NCI-H774 (cell line): ENCODE measurements at regions not wholly inside any gene's neighbourhood (a gene's known extent, or its start where the extent isn't known, plus 50 kb on each side); places are given as distances from the start of the nearest gene placed in this dataset.
A peak's percentile ranks its signal among the peaks of the same experiment; 100 is the strongest.
"Not testable (repeated sequence)": the region's sequence is repeated elsewhere in the genome, so short reads cannot be mapped to it uniquely, and the experiment has no call there.

ENCODE experiments used
- DNase-seq: peaks from one replicate; lab custom pipeline; 2025; lab: John Stamatoyannopoulos, UW

DNA sequence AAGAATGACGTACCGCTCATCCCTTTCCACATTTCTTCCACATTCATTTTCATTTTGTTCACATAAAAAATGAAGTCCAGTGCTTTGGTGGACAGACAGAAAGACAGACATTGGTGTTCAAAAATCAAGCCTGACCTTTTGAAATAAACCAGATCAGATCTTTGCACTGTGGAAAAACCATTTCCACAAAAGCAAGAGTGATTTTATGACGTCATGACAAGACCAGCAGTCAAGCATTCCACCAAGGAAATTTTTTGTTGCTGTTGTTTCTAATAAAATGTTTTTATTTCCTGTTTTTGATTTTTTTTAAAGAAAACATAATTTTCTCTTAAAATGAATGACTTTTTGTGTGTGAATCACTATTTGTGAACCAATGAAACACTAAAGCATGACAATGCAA lies 350.0 kb downstream of the KCNJ2 start:
- DNase-seq: no peak

DNA sequence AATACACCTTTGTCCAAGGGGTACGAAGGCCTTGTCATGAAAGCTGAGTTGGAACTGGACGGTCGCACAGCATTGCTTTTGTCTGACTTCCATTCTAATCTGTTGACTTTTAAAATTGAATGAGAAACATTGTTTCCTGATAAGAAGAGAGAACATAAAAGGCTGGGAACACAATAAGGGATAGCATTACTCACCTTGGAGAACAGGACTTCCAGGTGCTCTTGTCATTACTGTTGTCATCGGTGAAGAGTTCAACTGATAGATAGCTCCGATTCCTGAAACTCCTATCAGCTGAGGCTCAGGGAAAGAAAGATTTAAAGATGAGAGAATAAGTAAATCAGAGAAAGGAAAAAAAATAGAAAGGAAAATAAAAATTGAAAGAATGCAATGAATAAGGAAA lies 351.1 kb downstream of the KCNJ2 start:
- DNase-seq: peak; percentile 65

DNA sequence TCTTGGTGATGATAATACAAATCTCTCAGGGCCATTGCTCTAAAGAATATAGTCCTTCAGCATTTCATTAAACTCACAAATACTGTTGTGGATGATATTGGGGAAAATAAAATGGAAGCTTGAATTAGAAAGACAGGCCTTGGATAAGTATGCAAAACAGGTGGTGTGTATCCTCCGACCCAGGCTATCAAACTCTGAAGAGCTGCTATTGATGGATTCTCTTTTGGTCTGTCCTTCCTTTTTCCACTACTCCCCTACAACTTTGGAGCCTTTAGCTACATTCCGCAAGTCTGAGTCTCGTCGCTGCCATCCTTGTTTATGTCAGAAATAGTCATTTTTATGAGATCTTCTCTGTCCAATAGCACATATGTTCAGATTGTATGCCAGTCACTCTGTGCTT lies 351.6 kb downstream of the KCNJ2 start:
- no peak for DNase-seq

DNA sequence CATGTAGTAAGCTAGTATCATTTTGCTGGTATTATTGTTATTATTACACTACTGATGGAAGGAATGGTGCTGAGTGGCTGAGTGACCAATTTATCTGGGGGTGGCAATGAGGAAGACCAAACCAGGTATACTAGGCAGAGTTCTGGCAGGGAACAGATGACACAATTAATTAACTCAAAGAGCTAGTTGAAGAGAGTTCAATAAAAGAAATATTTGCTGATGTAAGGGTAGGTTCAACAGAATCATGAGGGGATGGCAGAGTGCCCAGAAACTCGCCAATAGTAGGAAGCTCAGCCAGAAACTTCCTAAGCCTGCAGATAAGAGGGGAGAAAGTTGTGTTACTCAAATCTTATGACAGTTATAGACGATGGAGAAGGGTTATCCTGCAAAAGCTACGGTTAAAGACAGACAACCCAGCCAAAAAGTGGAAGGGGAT lies 352.5 kb downstream of the KCNJ2 start:
- peak; percentile 45 for DNase-seq

DNA sequence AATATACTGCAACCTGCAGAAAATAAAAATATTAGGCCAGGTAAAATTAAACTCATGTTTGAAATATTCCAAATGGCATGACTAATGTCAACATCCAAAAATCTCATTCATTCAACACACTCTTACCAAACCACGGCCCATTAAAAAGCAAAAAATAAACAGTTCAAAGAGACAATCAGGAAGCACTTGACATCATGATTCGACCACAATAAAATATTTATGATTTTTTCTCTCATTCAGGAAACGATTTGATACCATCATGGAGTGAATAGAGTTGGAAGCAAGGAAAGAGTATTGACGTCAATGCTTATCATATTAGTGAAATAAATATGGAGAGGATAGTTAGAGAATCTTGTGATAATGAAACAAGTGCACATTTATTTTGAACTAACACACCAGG lies 354.1 kb downstream of the KCNJ2 start:
- peak; percentile 14 for DNase-seq

DNA sequence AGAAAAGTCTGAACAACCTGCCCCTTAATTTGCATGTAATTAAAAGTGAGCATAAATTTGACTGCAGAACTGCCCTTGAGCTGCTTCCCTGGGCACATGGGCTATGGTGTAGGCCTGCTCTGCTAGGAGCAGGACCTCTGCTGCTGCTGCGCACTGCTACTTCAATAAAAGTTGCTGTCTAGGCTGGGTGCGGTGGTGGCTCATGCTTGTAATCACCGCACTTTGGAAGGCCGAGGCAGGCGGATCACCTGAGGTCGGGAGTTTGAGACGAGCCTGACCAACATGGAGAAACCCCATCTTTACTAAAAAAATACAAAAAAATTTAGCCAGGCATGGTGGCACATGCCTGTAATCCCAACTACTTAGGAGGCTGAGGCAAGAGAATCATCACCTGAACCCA lies 355.7 kb downstream of the KCNJ2 start:
- not testable (repeated sequence) for DNase-seq

DNA sequence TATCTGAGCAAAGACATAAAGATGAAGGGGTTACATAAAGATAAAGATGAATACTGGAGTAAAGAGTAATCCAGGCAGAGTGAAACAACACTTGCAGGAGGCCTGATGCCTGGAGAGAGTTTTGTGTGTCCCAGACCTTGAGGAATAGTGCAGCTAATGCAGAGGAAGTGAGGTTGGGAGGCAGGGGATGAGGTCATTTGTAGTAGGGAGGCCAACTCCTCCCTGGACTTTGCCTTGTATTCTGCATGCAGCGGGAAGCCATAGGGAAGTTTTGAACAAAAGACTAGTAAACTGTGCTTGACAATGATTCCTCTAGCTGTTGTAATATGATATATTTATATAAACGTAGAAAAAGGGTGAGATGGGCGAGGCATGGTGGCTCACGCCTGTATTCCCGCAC lies 356.6 kb downstream of the KCNJ2 start:
- DNase-seq: no peak

DNA sequence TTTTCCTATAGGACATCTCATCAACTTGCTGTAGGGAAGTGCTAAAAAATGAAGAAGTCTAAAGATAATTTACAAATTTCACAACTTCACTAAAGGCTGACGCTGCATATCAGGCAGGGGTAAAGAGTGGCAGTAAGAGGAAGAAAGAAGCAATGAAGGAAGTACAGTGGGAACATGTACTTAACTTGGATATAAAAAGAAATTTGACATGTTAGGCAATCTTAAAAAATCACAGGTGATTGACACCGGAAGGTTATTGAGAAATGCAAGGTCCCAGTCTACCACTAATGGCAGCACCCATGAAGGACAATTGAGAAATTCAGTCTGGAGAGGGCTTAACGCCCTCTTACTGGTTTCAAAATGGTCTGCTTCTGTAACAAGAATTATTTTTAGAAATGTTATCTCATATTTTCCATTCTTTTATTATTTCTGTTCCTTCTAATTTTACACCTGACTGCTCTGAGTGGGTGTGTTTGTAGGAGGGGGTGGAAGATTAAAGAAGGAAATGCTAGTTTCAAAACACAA lies 358.1 kb downstream of the KCNJ2 start:
- DNase-seq: no peak

DNA sequence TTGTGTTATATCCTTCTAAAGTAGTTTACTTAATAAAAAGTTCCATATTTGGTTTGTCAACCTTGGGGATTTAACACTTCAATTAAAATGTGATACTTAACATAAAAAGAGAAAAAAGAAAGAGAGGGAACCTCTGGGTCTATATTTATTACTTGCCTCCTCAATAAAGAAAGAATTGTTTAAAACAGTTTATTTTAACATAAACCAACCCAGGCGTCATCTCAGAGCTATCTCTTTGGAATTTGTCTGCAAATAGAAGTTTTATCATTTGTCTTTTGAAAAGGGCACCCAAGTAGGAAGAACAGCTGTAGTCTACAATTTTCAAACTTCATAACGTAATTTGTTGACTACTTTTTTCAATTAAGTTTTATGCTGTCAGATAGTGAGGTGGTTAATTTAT lies 364.1 kb downstream of the KCNJ2 start:
- DNase-seq: no peak

DNA sequence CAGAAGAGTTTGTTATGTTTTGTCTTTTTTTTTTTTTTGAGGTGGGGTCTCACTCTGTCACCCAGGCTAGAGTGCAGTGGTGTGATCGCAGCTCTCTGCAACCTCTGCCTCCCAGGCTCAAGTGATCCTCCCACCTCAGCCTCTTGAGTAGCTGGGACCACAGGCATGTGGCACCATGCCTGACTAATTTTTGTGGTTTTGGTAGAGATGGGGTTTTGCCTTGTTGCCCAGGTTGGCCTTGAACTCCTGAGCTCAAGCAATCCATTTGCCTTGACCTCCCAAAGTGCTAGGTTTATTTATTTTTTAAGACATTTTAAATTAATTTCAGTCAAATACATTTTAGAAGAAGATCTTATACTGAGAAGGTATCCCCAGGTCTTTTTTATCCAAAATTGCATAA lies 366.7 kb downstream of the KCNJ2 start:
- no peak for DNase-seq

DNA sequence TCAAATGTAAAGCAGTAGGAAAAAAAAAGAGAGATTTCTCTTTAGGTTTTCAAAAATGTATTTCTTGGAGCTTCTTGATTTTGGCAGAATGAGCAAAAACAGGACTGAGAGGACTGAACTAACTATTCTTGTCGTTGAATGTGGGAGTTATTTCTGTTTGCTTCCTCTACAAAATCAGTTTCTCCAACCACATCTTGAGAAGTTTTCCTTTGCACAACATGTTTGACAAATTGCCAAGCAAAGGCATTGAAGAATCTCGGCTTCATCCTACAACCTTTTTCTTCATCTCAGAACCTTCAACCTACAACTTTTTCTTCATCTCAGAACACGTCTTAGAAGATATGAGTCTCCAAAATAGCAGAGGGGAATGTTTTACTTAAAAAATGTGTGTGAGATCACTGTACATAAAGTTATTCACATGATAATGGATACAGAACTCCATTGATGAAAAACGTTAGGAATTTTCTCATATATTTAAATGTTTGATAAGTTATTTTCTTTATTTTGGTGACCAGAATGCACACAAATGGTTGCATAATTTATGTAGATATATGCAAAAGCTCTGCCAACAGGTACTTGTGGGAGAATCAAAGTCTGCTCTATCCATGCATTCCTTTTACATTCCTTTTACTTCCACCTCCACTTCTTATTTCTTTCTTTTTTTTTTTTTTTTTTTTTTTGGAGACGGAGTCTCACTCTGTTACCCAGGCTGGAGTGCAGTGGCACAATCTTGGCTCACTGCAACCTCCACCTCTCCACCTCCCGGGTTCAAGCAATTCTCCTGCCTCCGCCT lies 370.0 kb downstream of the KCNJ2 start:
- DNase-seq: no peak

DNA sequence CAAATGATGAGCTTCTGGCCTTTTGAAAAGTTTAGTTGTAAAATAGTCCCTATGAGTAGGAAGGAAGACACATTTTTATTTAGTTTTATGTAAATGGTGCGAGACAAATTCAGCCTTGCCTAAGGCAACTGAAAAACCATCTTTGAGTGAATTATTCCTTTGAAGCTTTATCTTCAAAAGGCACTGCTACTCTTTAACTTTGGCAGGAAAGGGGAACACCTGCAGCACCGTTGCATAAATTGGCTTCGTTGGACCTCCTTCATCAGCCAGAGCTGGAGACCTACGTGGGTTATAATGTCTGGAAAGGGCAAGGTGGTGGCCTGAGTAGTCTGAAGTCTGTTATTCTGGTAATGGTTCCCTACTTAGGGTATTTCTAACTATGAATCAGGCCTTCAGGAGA lies 373.5 kb downstream of the KCNJ2 start:
- no peak for DNase-seq

DNA sequence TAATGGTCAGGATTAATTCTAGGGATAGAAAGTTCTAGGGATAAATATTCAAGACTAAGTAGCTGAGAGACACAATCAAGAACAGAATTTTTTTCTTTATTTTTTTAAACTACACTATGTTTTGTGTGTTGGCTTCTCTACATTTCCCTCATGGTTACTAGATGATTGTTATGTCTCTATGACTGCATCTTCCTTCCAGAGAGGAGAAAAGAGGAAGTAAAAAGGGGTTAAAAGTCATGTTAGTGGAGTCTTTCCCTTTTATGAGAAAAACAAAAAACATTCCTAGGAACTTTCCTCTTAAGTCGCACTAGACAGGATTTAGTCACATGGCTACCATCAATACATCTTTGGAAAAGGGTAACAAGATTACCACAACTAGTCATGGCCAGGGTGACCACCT lies 375.0 kb downstream of the KCNJ2 start:
- DNase-seq: no peak

DNA sequence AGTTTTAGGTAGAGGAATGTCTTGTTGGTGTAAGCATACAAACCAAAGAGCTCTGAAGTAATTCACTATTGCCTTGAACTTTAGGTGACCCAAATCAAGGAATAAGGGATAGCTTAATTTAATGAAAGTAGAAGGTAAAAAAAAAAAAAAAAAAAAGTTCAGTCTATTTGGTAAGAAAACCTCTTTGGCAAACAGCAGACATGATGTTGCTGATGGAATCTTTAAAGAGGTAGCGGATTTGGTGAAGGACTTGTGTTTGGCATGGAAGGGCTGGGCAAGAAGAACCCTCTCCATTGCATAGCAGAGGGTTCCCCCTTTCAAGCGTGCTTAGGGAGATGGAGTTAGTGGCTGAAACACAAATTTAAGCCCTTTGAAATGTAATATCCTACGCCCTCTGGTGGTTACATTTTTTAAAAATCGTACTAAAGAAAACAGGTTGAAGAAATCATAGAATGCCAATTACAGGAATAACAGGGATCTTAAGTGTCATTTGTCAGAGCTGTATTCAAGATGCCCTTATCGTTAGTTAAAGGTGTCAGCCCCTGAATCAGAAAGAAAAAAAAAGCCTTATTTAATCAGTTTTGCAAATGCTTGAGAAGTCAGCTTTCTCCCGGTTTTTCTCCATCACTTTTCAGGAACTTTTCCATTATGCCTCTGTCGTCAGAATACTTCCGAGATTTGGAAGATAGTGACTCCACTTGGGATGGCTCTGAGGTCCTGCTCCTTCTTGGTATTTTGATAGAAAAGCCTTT lies 383.1 kb downstream of the KCNJ2 start:
- peak; percentile 78 for DNase-seq

DNA sequence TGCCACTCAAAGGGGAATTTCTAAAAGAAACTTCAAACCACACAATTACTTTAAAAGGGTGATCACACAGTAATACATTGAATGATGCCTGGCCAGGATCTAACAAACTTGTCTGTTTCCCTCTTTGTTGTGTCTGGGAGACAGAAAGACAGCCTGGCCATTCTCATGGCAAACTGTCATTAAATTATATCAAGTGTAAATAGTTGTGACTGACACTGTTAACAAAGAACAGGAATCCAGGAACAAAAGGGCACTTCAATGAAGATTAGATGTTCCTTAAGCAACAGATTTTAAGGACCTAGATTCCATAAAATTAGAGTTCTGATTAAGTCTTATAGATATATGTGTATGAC lies 383.6 kb downstream of the KCNJ2 start:
- no peak for DNase-seq

DNA sequence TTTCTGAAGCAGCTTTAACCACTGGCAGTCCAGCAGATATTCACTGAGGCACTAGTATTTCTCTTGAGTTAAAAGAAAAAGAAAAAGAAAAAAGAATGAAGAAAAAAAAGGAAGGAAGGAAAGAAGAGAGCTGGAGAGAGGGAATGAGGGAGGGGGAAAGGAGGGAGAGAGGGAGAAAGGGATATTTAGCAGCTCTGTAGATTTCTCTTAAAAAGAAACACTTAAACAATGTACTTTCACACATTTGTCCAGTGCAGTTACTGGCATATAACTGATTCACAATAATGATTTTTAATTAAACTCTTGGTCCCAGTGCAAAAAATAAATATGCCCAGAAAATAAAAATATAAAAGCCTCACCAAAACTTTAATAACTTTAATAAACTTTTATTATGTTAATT lies 386.4 kb downstream of the KCNJ2 start:
- no peak for DNase-seq

DNA sequence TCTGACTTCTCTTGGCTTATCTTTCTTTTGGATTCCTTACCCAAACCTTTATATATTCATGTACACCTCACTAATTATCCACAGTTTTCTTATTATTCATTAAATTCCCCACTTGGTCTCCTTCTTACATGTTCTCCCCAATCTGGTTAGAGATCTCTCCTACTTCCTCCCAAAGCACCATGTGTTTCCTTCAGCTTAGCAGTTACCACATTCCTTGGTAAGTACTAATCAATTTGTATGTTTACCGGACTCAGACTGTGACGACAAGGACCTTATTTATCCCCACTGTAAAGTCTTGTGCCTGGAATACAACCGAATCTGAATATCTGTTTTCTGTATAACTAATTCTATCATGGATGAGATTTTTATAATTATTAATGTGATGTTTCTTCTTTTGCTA lies 389.5 kb downstream of the KCNJ2 start:
- DNase-seq: no peak

DNA sequence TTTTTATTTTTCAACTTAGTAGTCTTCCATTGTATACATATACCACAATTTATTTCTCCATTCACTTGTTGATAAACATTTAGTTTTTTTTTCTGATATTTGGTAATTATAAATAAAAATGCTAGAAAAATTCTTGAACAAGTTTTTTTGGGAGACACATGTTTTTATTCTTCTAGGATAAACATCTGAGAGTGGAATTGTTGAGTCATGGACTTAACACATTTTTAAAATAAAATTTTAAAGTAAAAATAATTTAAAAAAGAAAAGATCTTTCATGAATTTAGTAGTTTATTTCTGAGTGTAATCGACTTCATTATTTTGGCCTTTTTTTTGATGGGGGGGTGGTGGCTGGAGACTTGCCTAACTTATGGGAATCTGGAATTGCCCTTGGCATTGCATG lies 391.1 kb downstream of the KCNJ2 start:
- DNase-seq: no peak

DNA sequence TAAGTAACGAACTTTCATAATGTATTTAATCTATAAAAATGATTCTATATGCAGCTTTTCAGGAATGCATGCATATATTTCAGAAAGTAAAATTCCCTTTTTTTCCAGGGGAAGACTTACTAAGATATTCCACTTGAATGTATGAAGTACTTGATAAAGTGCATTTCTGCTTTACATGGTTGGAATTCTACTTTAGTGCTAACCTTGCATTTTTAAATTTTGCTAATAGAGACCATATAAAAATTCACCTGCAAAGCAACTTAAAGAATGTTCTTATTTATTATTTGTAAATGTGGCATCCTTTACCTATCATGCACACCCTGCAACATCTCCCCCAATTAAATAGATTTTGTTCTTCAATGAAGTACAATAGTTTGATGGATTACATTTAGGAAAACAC lies 392.8 kb downstream of the KCNJ2 start:
- DNase-seq: no peak

DNA sequence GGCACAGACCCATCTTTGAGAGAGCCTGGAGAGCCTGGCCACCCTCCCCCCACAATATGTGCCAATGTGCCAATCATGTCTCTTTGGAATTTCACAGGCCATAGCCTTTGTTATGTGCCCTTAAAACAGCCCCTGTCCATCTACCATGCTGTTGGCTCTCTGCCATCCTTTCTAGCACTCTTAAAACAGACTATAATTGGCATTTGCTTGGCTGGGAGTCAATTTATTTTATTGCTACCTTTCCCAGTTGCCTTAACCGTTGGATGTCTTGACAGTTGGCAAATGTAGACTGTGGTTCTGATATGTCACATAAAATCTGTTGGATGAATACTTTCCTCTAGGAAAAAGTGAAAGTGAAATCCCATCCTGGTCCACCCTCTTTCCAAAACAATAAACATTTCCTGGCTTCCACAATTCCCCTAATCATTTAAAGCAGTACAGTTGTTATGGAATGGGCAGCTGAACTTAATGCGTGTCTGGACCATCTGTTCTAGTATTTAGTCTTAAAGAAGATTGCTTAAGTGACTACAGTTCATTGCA lies 394.0 kb downstream of the KCNJ2 start:
- DNase-seq: peak; percentile 71

DNA sequence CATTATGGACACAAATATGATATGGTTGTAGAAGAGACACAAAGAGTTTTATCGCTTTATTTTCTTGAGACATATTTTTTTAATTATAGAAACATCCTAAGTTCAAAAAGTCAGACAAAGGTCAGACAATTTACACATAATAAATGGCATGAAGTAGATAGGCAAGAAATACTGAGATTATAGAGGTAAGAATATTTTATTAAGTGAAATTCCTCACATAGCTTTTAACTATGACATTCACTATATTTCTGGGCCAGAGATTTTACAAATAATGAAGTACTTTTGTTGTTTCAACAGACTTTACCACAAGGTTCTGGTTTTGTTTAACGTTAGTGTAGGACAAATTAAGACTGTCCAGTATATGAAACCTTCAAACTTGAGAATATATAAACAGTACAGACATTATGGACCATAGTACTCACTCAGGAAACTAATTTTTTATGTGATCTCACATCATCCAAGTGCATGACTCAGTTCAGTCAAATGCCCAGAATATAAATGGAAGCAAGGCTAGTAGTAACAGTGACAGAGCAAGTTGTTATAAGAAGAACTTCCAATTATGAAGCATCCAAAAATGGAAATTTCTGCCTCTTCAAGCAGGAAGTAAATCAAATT lies 394.8 kb downstream of the KCNJ2 start:
- no peak for DNase-seq

DNA sequence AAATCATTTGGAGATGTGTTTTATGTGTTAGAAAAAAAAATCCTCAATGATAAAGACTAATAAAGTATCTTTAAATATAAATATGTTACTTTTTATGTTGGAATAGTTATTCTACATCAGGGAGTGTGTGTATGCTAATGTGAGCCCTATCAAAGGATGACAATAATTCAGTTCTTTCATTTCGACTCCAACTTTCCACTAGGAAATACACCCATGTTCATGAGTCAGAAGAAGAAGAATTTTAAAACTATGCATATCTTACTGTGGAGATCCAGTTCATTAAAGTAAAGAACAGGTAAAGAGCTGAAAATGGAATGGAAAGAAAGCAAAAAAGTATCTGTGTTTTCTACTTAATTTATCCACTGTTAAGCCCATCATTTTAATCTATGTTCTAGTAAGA lies 399.8 kb downstream of the KCNJ2 start:
- no peak for DNase-seq

DNA sequence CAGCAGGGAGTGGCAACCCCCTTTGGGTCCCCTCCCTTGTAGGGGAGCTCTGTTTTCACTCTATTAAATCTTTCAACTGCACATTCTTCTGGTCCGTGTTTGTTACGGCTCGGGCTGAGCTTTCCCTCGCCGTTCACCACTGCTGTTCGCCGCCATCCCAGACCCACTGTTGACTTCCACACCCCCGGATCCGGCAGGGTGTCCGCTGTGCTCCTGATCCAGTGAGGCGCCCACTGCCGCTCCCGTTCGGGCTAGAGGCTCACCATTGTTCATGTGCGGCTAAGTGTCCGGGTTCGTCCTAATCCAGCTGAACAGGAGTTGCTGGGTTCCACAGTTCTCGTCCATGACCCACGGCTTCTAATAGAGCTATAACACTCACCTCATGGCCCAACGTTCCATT lies 408.1 kb downstream of the KCNJ2 start:
- no peak for DNase-seq
